GM19438 (cell line): ENCODE measurements at regions not wholly inside any gene's neighbourhood (a gene's known extent, or its start where the extent isn't known, plus 50 kb on each side); places are given as distances from the start of the nearest gene placed in this dataset.

ENCODE experiments used
- ATAC-seq: cut with Tn5 transposase; IDR thresholded peaks from one replicate; pipeline ENCODE4 v1.9.1; 2021; ENCODE audit warnings: low read depth; ENCODE audit not compliant: unreplicated experiment

- ATAC-seq, result no peak
Observed at GRCh38 chrX:15926622-15927021, 72.0 kb upstream of the AP1S2 start.

GRCh38 chrX:15918003-15918402, 63.4 kb upstream of the AP1S2 start:
- ATAC-seq, result no peak

DNA sequence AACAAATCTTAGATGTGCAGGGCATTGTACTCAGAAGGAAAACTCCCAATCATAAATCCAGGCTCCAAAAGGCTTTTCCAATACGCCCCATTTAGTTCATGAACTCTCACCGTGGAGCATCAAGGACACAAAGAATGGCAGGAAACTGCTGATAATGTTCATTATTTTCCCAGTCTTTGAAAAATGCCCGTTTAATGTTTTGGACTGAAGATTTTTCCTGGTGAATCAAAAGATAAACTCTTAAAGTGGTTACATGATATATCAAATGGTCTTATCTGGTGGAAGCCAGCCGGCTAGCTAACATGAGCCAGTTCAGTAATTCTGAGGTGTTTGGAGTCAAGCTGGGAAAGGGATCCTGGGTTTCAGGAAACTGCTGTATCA, 62.1 kb upstream of the AP1S2 start:
- no peak for ATAC-seq

DNA sequence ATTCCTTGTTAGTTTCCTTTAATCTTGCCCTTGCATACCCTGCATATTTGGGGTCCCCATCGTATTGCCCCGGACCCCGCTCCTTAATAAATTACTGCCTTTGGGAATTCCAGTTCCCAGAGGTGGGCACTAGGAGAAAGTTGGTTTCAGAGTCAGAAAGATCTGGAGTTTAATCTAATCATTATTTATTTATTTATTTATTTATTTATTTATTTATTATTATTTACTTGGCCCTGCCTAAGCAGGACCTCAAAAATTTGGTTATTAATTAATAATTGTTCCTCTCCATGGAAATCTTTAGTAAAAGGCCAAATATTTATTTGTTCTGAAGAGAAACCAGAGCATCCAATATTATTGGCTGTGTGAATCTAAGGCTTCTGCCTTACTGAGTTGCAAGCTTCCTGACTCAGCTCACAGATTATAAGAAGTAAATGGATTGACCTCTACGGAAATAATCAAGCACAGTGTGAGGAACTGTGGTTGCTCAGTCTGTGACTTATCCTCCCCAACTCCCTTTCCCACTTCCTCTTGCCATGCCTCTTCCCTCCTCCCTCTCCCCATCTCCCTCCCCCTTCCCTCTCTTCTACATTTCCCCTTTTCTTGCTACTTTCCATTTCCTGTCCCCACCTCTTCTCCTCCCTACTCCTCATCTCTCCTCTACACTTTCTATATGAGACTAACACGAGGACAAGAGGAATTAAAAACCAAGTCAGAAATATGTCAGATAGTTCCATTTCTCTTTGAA, 61.5 kb upstream of the AP1S2 start:
- ATAC-seq, result no peak

- ATAC-seq, result no peak
Observed at GRCh38 chrX:15914486-15914885, 59.9 kb upstream of the AP1S2 start.

DNA sequence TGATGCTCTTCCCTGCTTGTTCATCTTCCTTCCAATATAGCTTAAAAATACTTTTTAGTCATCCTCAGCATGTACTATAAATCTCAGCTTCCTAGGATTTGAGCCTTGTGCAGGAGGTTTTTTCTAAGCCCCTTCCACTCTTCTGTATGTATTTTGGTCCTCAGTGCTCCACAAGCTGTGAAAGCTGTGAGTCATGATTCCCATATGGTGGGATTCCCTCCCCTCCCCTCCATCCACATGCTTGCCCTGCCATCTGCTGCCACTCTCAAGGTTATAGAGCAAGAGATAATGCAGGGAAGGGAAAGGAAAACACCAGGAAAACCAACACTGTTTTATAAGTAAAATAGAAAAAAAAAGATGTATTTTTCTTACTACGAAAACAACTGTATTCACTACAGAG, 58.5 kb upstream of the AP1S2 start:
- ATAC-seq, result no peak

DNA sequence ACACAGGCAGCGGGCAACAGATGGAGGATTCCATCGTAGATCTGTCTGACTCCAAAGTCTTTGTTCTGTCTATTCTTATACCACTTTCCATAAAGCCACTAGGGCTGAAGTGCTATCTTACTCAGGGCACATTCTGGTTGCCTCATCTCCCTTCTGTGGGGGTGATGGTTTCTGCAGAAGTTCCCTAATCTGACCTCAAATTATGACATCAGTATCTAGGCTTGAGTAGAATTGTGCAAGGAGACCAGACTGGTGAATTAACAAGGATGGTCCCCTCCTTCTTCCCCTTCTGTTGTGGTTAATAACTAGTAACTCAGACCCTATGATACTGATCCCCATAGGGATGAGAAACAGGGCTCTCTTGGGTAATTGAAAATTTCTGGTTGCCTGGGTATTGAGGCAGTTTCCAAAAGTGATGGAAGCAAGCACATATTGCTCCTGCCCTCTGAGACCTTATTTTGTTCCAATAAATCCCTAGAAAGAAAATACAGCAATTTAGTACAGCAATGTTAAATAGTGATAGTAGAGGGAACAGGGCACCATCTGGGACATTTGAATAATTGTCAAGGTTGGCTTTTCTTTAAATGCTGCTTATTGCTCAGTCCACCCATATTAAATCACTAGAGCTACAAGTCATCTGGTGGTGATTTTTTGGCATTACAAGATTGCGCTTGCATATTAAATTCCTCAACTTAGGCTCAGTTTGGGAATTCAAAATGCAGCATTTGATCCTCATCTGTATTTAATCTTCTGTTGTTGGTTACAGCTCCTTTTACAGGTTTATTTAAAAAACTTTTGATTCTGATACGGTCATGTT, 57.3 kb upstream of the AP1S2 start:
- no peak for ATAC-seq

GRCh38 chrX:15909605-15910004, 55.0 kb upstream of the AP1S2 start:
- ATAC-seq, result no peak

GRCh38 chrX:15908603-15909290, 54.1 kb upstream of the AP1S2 start:
- no peak for ATAC-seq

- no peak for ATAC-seq
Observed at GRCh38 chrX:15906041-15906943, 51.7 kb upstream of the AP1S2 start.
